ENCODE measurements at regions not wholly inside any gene's neighbourhood (a gene's known extent, or its start where the extent isn't known, plus 50 kb on each side); places are given as distances from the start of the nearest gene placed in this dataset.

DNA sequence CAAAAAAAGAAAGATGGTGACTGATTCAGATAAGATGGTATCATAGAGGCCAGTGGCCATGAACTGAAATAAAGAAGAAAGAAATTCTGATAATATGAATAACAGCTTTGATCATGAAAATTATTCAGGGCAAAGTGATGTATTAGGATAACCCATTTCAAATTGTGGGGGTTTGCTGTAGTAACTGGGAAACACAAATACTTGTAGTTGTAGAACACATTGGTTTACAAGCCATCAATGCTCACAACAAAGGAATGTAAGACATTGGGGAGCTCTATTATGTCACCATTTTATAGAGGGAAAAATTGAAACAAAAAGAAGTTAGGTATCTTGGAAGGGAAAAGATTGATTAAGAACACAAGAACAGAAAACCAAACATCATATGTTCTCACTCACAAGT is 140.4 kb upstream of the FRMD6 start:
- Histone ChIP-seq H3K9me3 (ENCODE audit: insufficient read depth, low read length) (no peaks in the 10 kb centered on the region), H3K9ac (ENCODE audit: low read length) (no peak overlapping the region), H3K4me3 (ENCODE audit: insufficient read depth, low read length, poor library complexity, severe bottlenecking) (no peak overlapping the region), H3K27ac (ENCODE audit: low read depth, low read length) (no peak overlapping the region), H4K20me1 (ENCODE audit: low read depth, low read length) (no peaks in the 10 kb centered on the region), H3F3A (ENCODE audit: insufficient read depth) (no peaks in the 10 kb centered on the region), H3K36me3 (ENCODE audit: low read length) (no peaks in the 10 kb centered on the region), H3K79me2 (ENCODE audit: insufficient read depth, low read length) (no peaks in the 10 kb centered on the region), H3K9me2 (replicated peaks; ENCODE audit: insufficient read depth, low read length) (no peaks in the 10 kb centered on the region), H2AFZ (ENCODE audit: low read depth, low read length, severe bottlenecking) (no peak overlapping the region), H3K27me3 (ENCODE audit: low read length) (no peaks in the 10 kb centered on the region), H3K4me2 (ENCODE audit: low read depth, low read length, poor library complexity, severe bottlenecking) (no peak overlapping the region)
- no peak for TF ChIP-seq EZH2phosphoT487 (conservative IDR thresholded peaks at IDR 0.05; ENCODE audit: low read length)
- TF ChIP-seq, protein P1, sequence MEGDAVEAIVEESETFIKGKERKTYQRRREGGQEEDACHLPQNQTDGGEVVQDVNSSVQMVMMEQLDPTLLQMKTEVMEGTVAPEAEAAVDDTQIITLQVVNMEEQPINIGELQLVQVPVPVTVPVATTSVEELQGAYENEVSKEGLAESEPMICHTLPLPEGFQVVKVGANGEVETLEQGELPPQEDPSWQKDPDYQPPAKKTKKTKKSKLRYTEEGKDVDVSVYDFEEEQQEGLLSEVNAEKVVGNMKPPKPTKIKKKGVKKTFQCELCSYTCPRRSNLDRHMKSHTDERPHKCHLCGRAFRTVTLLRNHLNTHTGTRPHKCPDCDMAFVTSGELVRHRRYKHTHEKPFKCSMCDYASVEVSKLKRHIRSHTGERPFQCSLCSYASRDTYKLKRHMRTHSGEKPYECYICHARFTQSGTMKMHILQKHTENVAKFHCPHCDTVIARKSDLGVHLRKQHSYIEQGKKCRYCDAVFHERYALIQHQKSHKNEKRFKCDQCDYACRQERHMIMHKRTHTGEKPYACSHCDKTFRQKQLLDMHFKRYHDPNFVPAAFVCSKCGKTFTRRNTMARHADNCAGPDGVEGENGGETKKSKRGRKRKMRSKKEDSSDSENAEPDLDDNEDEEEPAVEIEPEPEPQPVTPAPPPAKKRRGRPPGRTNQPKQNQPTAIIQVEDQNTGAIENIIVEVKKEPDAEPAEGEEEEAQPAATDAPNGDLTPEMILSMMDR (IDR thresholded peaks at IDR 0.05; ENCODE audit: insufficient read depth, low read length, poor library complexity, severe bottlenecking), result no peak

DNA sequence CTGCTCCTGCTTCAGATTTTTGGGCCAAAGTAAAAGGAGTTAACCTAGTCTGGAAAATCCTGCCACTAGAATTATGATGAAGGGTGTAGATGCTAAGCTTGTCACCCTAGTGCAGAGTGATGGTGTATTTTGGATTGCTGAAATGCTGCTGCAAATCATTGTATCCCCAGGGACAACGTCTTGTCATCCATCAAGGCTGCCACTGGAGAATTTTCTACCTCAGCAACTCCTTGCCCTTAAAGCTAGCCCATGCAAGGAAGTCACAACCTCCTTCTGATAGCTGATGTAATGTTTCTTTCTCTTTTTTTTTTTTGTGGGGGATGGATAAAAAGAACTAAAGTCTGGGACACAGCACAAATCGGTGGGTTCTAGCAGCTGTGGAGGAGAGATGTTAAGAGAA is 139.4 kb upstream of the FRMD6 start:
- no peaks in the 10 kb centered on the region for H4K20me1 ChIP-seq (ENCODE audit: low read depth, low read length)
- H3K27ac ChIP-seq (ENCODE audit: low read depth, low read length), result no peak overlapping the region
- no peaks in the 10 kb centered on the region for H3K9me2 ChIP-seq (replicated peaks; ENCODE audit: insufficient read depth, low read length)
- H3F3A ChIP-seq (ENCODE audit: insufficient read depth), result no peaks in the 10 kb centered on the region
- no peak for TF ChIP-seq EZH2phosphoT487 (conservative IDR thresholded peaks at IDR 0.05; ENCODE audit: low read length)
- TF ChIP-seq, protein P1 (IDR thresholded peaks at IDR 0.05; ENCODE audit: insufficient read depth, low read length, poor library complexity, severe bottlenecking), result no peak
- no peak overlapping the region for H2AFZ ChIP-seq (ENCODE audit: low read depth, low read length, severe bottlenecking)
- no peaks in the 10 kb centered on the region for H3K9me3 ChIP-seq (ENCODE audit: insufficient read depth, low read length)
- H3K79me2 ChIP-seq (ENCODE audit: insufficient read depth, low read length), result no peaks in the 10 kb centered on the region
- H3K36me3 ChIP-seq (ENCODE audit: low read length), result no peaks in the 10 kb centered on the region
- no peak overlapping the region for H3K9ac ChIP-seq (ENCODE audit: low read length)
- no peaks in the 10 kb centered on the region for H3K27me3 ChIP-seq (ENCODE audit: low read length)
- H3K4me2 ChIP-seq (ENCODE audit: low read depth, low read length, poor library complexity, severe bottlenecking), result no peak overlapping the region
- no peak overlapping the region for H3K4me3 ChIP-seq (ENCODE audit: insufficient read depth, low read length, poor library complexity, severe bottlenecking)

DNA sequence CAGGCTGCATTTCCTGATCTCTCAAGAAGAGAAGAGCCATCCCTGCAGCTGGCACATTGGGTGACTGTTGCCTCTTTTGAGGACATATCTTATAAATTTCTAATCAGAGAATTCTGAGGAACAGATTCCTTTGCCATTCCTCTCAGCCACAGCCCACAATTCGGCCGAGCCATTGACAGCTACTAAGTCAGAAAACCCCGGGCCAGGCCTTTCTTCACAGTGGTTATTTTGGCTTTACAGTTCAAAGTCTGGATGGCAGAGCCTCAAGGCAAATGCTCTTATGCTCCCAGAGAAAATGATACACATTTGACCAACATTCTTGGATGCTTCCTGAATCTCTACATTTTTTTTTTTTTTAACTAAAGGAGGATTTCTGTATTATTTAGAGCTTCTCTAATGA is 138.4 kb upstream of the FRMD6 start:
- no peaks in the 10 kb centered on the region for H3K27me3 ChIP-seq (ENCODE audit: low read length)
- H3K9me3 ChIP-seq (ENCODE audit: insufficient read depth, low read length), result no peaks in the 10 kb centered on the region
- no peak overlapping the region for H3K27ac ChIP-seq (ENCODE audit: low read depth, low read length)
- no peak overlapping the region for H3K4me2 ChIP-seq (ENCODE audit: low read depth, low read length, poor library complexity, severe bottlenecking)
- no peaks in the 10 kb centered on the region for H3K36me3 ChIP-seq (ENCODE audit: low read length)
- no peaks in the 10 kb centered on the region for H3K9me2 ChIP-seq (replicated peaks; ENCODE audit: insufficient read depth, low read length)
- H2AFZ ChIP-seq (ENCODE audit: low read depth, low read length, severe bottlenecking), result no peak overlapping the region
- H4K20me1 ChIP-seq (ENCODE audit: low read depth, low read length), result no peaks in the 10 kb centered on the region
- no peak overlapping the region for H3K9ac ChIP-seq (ENCODE audit: low read length)
- no peak overlapping the region for H3K4me3 ChIP-seq (ENCODE audit: insufficient read depth, low read length, poor library complexity, severe bottlenecking)
- TF ChIP-seq EZH2phosphoT487 (conservative IDR thresholded peaks at IDR 0.05; ENCODE audit: low read length), result no peak
- TF ChIP-seq, protein P1 (IDR thresholded peaks at IDR 0.05; ENCODE audit: insufficient read depth, low read length, poor library complexity, severe bottlenecking), result no peak
- no peaks in the 10 kb centered on the region for H3K79me2 ChIP-seq (ENCODE audit: insufficient read depth, low read length)
- no peaks in the 10 kb centered on the region for H3F3A ChIP-seq (ENCODE audit: insufficient read depth)

DNA sequence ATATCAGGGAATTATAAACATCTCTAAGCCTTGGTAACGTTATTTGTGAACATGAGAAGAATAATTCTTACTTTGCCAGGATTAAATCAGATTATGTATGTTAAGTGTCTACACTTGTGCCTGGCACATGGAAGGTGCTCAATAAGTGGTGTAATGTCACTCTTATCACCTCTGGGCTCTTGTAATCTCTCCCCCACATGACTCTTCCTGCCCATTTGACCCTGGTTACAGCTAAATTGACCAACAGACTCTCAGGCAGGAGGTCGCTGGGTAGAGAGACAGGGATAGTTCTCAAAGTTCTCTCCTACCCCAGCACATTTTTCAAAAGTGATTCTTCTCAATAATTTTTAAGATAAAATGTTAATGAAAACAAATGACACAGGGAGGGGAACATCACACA is 137.8 kb upstream of the FRMD6 start:
- Histone ChIP-seq H3K36me3 (ENCODE audit: low read length) (no peaks in the 10 kb centered on the region), H3K9me2 (replicated peaks; ENCODE audit: insufficient read depth, low read length) (no peaks in the 10 kb centered on the region), H3F3A (ENCODE audit: insufficient read depth) (no peaks in the 10 kb centered on the region), H2AFZ (ENCODE audit: low read depth, low read length, severe bottlenecking) (no peak overlapping the region), H3K27me3 (ENCODE audit: low read length) (no peaks in the 10 kb centered on the region), H3K4me3 (ENCODE audit: insufficient read depth, low read length, poor library complexity, severe bottlenecking) (no peak overlapping the region), H3K79me2 (ENCODE audit: insufficient read depth, low read length) (no peaks in the 10 kb centered on the region), H3K9ac (ENCODE audit: low read length) (no peak overlapping the region), H4K20me1 (ENCODE audit: low read depth, low read length) (no peaks in the 10 kb centered on the region), H3K9me3 (ENCODE audit: insufficient read depth, low read length) (no peaks in the 10 kb centered on the region), H3K27ac (ENCODE audit: low read depth, low read length) (no peak overlapping the region), H3K4me2 (ENCODE audit: low read depth, low read length, poor library complexity, severe bottlenecking) (no peak overlapping the region)
- TF ChIP-seq, protein P1 (IDR thresholded peaks at IDR 0.05; ENCODE audit: insufficient read depth, low read length, poor library complexity, severe bottlenecking), result no peak
- TF ChIP-seq EZH2phosphoT487 (conservative IDR thresholded peaks at IDR 0.05; ENCODE audit: low read length), result no peak
